Panc1 (cell line): ENCODE measurements at regions not wholly inside any gene's neighbourhood (a gene's known extent, or its start where the extent isn't known, plus 50 kb on each side); places are given as distances from the start of the nearest gene placed in this dataset.

Experiments
- ATAC-seq: fragments of 200-7000 bp; cut with Tn5 transposase; 2 replicates; pipeline ENCODE4 v1.9.1; 2020; ENCODE audit warnings: mild to moderate bottlenecking, moderate library complexity
- BruUV-seq: library from RNA; stranded (reverse); fragments of 400-500 nt; replicated peaks from 2 replicates; lab custom pipeline; 2021; lab: Mats Ljungman, UMichigan
- CTCF ChIA-PET: fragments of 300-600 bp; sonication (Branson Sonifier 250); formaldehyde crosslinking; loops from one replicate; lab custom pipeline; 2022; ENCODE audit warnings: antibody characterized with exemption; lab: Charles Lee
- POLR2A ChIA-PET: fragments of 300-600 bp; sonication (Branson Sonifier 250); formaldehyde crosslinking; loops from one replicate; lab custom pipeline; 2022; ENCODE audit warnings: antibody characterized with exemption; lab: Charles Lee
- DNase-seq: peaks from one replicate; pipeline ENCODE4 v3.0.0-alpha.2; 2010; ENCODE audit warnings: low read depth, low spot score
- H3K27ac ChIP-seq: 2 replicates; pipeline ENCODE4 v1.5.1; 2011; ENCODE audit warnings: mild to moderate bottlenecking, low read length, inconsistent platforms
- H3K27me3 ChIP-seq: fragments of 200-500 bp; sonication (Bioruptor generic); 2 replicates; pipeline ENCODE4 v1.6.0; 2014; ENCODE audit warnings: low read length, inconsistent platforms; ENCODE audit not compliant: control insufficient read depth, insufficient read depth
- H3K36me3 ChIP-seq: fragments of 200-500 bp; sonication (Bioruptor generic); 2 replicates; pipeline ENCODE4 v1.5.1; 2014; ENCODE audit warnings: inconsistent platforms, mild to moderate bottlenecking, low read length, moderate library complexity; ENCODE audit not compliant: control insufficient read depth, insufficient read depth
- H3K4me1 ChIP-seq: 2 replicates; pipeline ENCODE4 v1.5.1; 2011; ENCODE audit warnings: inconsistent platforms, mild to moderate bottlenecking, low read length, moderate library complexity; ENCODE audit not compliant: control insufficient read depth, insufficient read depth
- H3K4me3 ChIP-seq, 2 experiments: 2 replicates each; pipeline ENCODE4 v1.5.1; 2011 to 2012; ENCODE audit warnings: low read depth in 2 of 2, low read length in 2 of 2, mild to moderate bottlenecking in 2 of 2, inconsistent platforms in 1 of 2, moderate library complexity in 1 of 2
- H3K9me3 ChIP-seq: fragments of 200-500 bp; sonication (Bioruptor generic); 2 replicates; pipeline ENCODE4 v1.5.1; 2014; ENCODE audit warnings: low read depth, mild to moderate bottlenecking, inconsistent platforms, low read length, moderate library complexity; ENCODE audit not compliant: control insufficient read depth, insufficient read depth
- CTCF ChIP-seq: fragments of 450-650 bp; IDR thresholded peaks from 2 replicates; pipeline ENCODE4 v1.5.1; 2017; ENCODE audit warnings: mild to moderate bottlenecking
- POLR2AphosphoS5 ChIP-seq: IDR thresholded peaks from 2 replicates; pipeline ENCODE4 v1.6.1; 2012; ENCODE audit warnings: mild to moderate bottlenecking, low read depth, low read length, moderate library complexity
- REST ChIP-seq, 2 experiments: IDR thresholded peaks; 2 replicates each; pipeline ENCODE4 v1.6.1; 2011 to 2012; ENCODE audit warnings: low read depth in 2 of 2, control low read depth in 1 of 2, low read length in 1 of 2, mild to moderate bottlenecking in 1 of 2, moderate library complexity in 1 of 2; ENCODE audit not compliant: insufficient read depth in 1 of 2
- SIN3A ChIP-seq: IDR thresholded peaks from 2 replicates; pipeline ENCODE4 v1.6.1; 2012; ENCODE audit warnings: low read depth, mild to moderate bottlenecking, low read length, moderate library complexity, borderline replicate concordance; ENCODE audit not compliant: insufficient read depth
- TCF7L2 ChIP-seq: IDR thresholded peaks from 2 replicates; pipeline ENCODE4 v1.6.1; 2011; ENCODE audit warnings: mild to moderate bottlenecking, low read depth, low read length, inconsistent platforms
- in situ Hi-C: cut with HindIII; loops from 2 replicates; pipeline ENCODE4 v1.10.0; 2016; ENCODE audit warnings: low sequenced_read_pairs, low pct_unique_long_range_greater_than_20kb
- intact Hi-C: fragments of 100-400 bp; cut with micrococcal nuclease; formaldehyde crosslinking; loops from one replicate; pipeline ENCODE4 v1.10.0; 2022; ENCODE audit not compliant: unreplicated experiment

GRCh38 chr13:107580741-107581412 is 634.5 kb downstream of the LIG4 start:
- no peak for DNase-seq
- Histone ChIP-seq H3K27me3 (no peaks in the 10 kb centered on the region), H3K4me1 (no peaks in the 10 kb centered on the region), H3K36me3 (no peaks in the 10 kb centered on the region), H3K27ac (no peak overlapping the region), H3K4me3 (no peak overlapping the region), H3K9me3 (no peaks in the 10 kb centered on the region)
- ChIA-PET CTCF (no interaction called here), POLR2A (no interaction called here)
- BruUV-seq = no TSS peak
- intact Hi-C loops (no loop called here), in situ Hi-C loops (no loop called here)
- ATAC-seq = no peak
- no peak for TF ChIP-seq CTCF
- no peak for TF ChIP-seq REST (IDR thresholded peaks at IDR 0.05; ENCODE audit: insufficient read depth in 1 of 2, low read depth in 2 of 2, low read length in 1 of 2)
- no peak for TF ChIP-seq POLR2AphosphoS5
- no peak for TF ChIP-seq TCF7L2
- no peak for TF ChIP-seq SIN3A

- H3K27me3 ChIP-seq = no peaks in the 10 kb centered on the region
- no peak overlapping the region for H3K4me3 ChIP-seq
- ChIA-PET CTCF (no interaction called here), POLR2A (no interaction called here)
- DNase-seq (no peak), ATAC-seq (no peak)
- in situ Hi-C loops (no loop called here), intact Hi-C loops (no loop called here)
- no peaks in the 10 kb centered on the region for H3K9me3 ChIP-seq
- no peaks in the 10 kb centered on the region for H3K4me1 ChIP-seq
- H3K27ac ChIP-seq = no peak overlapping the region
- BruUV-seq = no TSS peak
- H3K36me3 ChIP-seq = no peaks in the 10 kb centered on the region
- TF ChIP-seq CTCF (no peak), REST (IDR thresholded peaks at IDR 0.05; ENCODE audit: insufficient read depth in 1 of 2, low read depth in 2 of 2, low read length in 1 of 2) (no peak), TCF7L2 (no peak), POLR2AphosphoS5 (no peak)
Measured at GRCh38 chr13:107576430-107576829, 638.9 kb downstream of the LIG4 start.
